CD4-positive, alpha-beta T cell treated with Interleukin-15 for 1 hour (primary cell): ENCODE measurements at regions not wholly inside any gene's neighbourhood (a gene's known extent, or its start where the extent isn't known, plus 50 kb on each side); places are given as distances from the start of the nearest gene placed in this dataset.

Experiments used
- DNase-seq: peaks from one replicate; pipeline ENCODE4 v3.0.0-alpha.2; 2020

DNA sequence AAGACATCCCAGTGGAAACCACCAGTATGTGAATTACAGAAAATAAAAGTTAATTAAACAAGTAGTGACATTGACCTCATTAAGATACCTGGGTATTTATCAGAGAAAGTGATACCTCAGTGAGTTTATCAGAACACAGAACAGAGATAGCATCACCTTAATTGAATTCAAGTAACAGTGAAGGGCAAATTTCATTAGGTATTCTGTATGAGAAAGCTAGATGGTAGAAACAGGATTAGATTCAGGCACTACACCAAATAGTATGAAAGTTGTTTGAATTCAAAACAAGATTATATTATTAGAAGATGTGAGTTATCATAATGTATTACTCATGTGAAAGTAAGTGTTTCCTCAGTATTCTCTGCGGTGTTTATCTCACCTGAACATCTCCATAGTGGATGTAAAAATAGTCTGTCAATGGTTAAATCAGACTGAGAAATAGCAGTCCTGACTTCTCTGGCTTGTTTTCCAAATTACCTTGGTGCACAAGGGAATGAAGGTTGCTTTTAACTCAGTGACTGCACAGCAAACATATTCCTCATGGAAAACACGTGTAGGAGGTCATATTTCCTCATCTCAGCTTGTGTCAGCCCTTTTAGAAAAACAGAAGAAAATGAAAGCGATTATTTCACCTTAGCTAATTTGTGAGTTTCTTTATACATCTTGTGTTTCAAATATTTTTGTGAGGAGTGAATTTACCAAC is 79.9 kb upstream of the PCDH18 start:
- no peak for DNase-seq

DNA sequence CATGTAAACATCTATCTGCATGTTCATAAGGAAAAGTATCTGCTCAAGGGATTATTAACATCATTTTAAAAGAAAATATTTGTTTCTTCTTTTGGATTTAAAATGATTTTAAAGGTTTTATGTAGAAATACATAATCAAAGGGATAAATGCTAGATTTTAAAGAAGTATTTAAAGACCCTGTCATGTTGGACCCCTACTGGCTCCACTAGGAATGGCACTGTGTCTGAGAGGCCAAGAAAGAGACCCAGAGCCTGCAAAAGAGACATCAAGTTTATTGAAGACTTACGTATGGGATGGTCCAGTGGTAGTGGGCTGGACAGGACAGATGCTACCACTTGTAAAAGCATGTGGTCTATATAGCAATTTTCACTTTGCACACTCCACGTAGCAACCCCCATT is 78.7 kb upstream of the PCDH18 start:
- DNase-seq = no peak

DNA sequence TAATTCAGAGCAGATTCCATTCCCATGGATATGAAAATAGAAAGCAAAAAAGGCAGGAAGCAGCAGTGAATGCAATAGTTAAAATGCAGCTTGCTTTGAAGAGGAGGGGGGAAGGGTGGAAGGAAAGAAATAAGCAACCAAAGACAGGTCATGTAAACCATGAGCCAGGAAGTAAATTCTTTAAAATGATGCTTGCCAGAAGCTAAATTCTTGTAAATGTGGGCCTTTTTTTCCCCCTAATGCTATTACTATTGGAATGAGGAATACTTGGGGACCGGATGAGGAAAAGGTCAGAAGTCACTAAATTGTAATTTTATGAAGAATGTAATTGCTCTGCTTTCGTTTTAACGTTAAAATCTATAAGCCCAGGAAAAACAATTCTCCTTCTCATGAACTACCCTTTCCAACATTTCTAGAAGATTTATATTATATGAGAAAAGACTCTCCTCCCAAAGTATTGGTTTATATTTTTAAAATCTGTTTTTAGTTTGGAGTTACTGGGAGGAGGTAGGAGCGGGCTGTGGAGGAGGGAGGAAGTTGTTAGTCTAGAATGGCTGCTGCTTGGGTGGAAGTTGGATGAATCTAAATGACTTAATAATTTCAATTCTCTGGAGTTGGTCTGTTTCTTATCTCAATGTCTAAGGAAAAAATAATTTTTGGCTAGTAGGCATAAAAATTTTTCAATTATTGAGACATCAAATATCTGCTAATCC is 77.6 kb upstream of the PCDH18 start:
- DNase-seq = no peak

DNA sequence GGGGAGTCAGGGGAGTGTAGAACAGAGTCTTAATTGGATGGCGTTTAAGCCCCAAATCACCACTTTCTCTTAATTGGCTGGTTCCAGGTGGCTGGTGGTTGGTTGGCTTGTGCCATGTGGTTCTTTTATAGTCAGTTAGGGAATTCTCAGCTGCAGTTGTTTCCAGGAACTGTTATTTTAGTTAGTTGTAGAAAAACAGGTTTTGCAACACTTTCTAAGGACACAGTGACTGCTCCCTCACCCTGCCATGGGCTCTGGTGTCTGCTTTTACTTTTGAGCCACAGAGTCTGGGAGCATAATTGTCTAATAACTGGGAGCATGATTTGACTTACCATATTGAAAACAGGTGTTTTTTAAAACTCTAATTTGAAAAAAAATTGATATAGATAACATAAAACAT is 75.8 kb upstream of the PCDH18 start:
- no peak for DNase-seq

DNA sequence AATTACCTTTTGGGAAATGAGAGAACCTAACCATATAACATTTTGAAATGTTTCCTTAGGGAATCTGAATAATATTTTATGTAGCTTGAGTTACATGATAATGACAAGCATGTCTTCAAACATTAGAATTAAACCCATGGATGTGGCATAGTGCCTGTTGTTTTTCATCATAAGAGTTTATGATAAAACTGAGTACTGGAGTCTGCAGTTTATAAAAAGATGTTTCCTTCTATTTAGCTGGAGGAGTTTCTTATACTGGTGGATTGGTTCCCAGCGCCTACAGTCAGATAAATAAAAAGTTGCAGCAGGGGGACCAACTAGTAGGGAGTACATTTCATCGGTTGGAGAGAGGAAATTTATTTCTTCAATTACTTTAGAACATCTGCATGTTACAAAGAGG is 70.1 kb upstream of the PCDH18 start:
- DNase-seq = no peak

DNA sequence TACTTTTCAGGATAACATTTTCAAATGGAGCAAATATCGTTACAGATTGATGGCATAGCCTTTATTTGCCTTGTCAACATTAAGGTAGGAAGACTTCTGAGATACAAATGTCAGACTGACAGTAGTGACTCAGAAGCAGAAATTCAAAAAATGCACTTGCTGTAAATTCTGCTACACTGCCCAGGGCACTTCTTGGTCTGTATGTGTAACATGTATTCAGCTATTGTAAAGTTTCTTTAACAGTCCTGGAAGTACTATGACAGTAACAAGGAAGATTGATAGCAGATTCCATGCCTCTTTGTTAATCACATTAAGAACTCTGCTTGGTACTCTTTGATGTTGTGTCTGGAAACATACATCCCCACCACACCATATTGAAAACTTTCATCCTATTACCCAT is 69.6 kb upstream of the PCDH18 start:
- no peak for DNase-seq

DNA sequence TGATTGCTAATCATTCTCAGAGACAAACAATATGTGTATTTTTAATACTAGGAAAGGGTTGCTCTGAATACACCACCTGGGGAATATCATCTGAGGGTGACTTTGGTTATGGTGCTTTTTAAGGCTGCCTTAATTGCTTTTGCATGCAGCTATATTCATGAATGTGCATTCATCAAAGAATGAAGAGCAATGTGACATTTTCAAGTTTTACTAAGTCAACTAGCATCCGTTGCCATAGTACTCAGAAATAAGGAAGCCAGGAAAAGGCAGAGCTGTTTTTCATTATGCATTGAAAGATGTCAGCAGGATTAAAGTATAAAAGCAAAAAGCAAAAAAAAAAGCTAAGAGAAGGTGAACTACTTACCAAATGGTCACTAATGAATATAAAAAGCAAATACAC is 67.4 kb upstream of the PCDH18 start:
- no peak for DNase-seq

DNA sequence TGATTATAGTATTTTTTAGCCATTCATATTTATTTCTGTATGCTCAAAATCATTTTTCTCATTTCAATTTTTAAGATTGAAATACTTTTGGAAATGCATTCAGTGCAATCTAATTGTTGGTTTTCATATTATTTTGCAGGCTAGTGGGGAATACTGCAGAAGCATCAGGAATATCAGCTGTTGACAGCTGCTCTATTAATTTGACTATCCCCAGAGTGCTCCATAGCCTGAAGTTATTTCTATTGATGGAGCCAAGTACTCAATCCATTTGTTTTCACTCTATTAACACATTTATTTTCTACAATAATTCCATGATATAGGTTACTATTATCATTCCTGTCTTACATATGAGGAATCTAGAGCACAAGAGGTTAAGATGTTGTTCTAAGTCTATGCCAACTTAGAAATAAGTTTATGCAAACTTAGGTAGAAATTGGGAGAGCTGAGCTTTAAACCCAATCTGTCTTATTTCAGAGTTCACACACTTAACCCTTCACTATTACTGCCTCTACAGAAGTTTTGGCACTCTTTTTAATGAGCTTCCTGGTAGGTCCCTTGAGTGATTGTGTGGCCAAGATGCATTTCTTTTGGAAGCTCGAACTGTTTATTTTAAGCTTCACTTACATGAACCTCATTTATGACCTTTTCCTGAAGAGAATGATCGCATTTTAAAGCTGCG is 65.6 kb upstream of the PCDH18 start:
- DNase-seq = no peak

DNA sequence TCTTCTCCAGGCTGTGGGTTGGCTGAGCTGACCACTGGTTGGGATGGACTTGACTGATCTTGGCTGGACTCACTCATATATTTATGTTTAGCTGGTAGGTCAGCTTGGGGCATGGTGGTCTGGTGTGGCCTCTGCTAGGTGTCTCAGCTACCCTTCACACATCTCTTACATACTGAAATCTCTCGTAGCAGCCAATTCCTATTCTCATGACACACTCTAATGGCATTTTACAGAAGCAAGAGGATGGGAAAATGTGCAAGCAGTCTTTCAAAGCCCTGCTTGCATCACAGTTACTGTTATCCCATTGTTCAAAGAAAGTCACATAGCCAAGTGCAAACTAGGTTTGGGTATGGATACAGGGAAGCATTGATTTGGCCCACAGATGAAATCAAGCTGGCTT is 55.5 kb upstream of the PCDH18 start:
- no peak for DNase-seq

DNA sequence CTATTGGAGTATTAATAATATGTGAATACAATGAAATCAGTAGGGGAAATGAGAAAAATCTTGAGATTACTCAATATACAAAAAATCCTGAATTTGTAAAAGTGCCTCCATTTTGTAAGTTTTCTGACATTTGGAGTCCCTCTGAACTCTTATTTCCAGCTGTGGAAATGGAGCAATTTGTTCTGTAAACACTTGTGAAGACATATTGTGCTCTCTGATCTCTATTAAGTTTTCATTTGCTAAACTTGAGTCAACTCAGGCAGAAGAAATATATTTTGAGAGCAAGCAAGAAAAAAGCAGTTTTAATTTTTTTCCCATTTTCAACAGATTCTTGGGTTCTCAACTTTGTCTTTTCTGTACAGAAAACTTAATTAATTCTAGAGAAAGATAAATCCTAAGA is 51.4 kb upstream of the PCDH18 start:
- DNase-seq = no peak
